ENCODE measurements at regions not wholly inside any gene's neighbourhood (a gene's known extent, or its start where the extent isn't known, plus 50 kb on each side); places are given as distances from the start of the nearest gene placed in this dataset.
"Not testable (repeated sequence)": the region's sequence is repeated elsewhere in the genome, so short reads cannot be mapped to it uniquely, and the experiment has no call there.

- no peak for DNase-seq (ENCODE audit: low spot score)
Measured at GRCh38 chr5:75002271-75002670, 50.1 kb downstream of the GCNT4 start.

- DNase-seq (ENCODE audit: low spot score) = no peak
Measured at GRCh38 chr5:74995926-74996325, 56.4 kb downstream of the GCNT4 start.

GRCh38 chr5:74994826-74995225 is 57.5 kb downstream of the GCNT4 start:
- DNase-seq (ENCODE audit: low spot score) = no peak

GRCh38 chr5:74993743-74994142 is 58.6 kb downstream of the GCNT4 start:
- no peak for DNase-seq (ENCODE audit: low spot score)

- DNase-seq (ENCODE audit: low spot score) = no peak
Measured at GRCh38 chr5:74992791-74993190, 59.6 kb downstream of the GCNT4 start.

- no peak for DNase-seq (ENCODE audit: low spot score)
Measured at GRCh38 chr5:74991522-74991921, 60.8 kb downstream of the GCNT4 start.

GRCh38 chr5:74990194-74990593 is 62.2 kb downstream of the GCNT4 start:
- no peak for DNase-seq (ENCODE audit: low spot score)

- no peak for DNase-seq (ENCODE audit: low spot score)
Measured at GRCh38 chr5:74988273-74988983, 63.9 kb downstream of the GCNT4 start.

GRCh38 chr5:74978345-74978744 is 74.0 kb downstream of the GCNT4 start:
- no peak for DNase-seq (ENCODE audit: low spot score)

GRCh38 chr5:74977471-74977870 is 74.9 kb downstream of the GCNT4 start:
- no peak for DNase-seq (ENCODE audit: low spot score)

- DNase-seq (ENCODE audit: low spot score) = no peak
Measured at GRCh38 chr5:74976651-74977050, 75.7 kb downstream of the GCNT4 start.

- DNase-seq (ENCODE audit: low spot score) = no peak
Measured at GRCh38 chr5:74975582-74975981, 76.8 kb downstream of the GCNT4 start.

GRCh38 chr5:74974451-74975091 is 77.8 kb downstream of the GCNT4 start:
- no peak for DNase-seq (ENCODE audit: low spot score)

- DNase-seq (ENCODE audit: low spot score) = no peak
Measured at GRCh38 chr5:74973694-74974093, 78.7 kb downstream of the GCNT4 start.

- no peak for DNase-seq (ENCODE audit: low spot score)
Measured at GRCh38 chr5:74971947-74972460, 80.4 kb downstream of the GCNT4 start.

GRCh38 chr5:74970891-74971290 is 81.5 kb downstream of the GCNT4 start:
- not testable (repeated sequence) for DNase-seq (ENCODE audit: low spot score)

GRCh38 chr5:74969726-74970125 is 82.6 kb downstream of the GCNT4 start:
- no peak for DNase-seq (ENCODE audit: low spot score)

- DNase-seq (ENCODE audit: low spot score) = no peak
Measured at GRCh38 chr5:74966141-74967026, 86.0 kb downstream of the GCNT4 start.

GRCh38 chr5:74963407-74963806 is 89.0 kb downstream of the GCNT4 start:
- DNase-seq (ENCODE audit: low spot score) = no peak

- no peak for DNase-seq (ENCODE audit: low spot score)
Measured at GRCh38 chr5:74957906-74958305, 91.7 kb upstream of the FAM169A start.

- DNase-seq (ENCODE audit: low spot score) = no peak
Measured at GRCh38 chr5:74957029-74957784, 91.0 kb upstream of the FAM169A start.

GRCh38 chr5:74956278-74956677 is 90.1 kb upstream of the FAM169A start:
- no peak for DNase-seq (ENCODE audit: low spot score)
